Glutamatergic neuron (in vitro differentiated cells): ENCODE measurements at regions not wholly inside any gene's neighbourhood (a gene's known extent, or its start where the extent isn't known, plus 50 kb on each side); places are given as distances from the start of the nearest gene placed in this dataset.

ENCODE experiments used
- DNase-seq: peaks from one replicate; pipeline ENCODE4 v3.0.0; 2022
- H3K27ac Mint-ChIP-seq: one replicate; pipeline ENCODE4 v1.8.0; 2020; ENCODE audit warnings: mild to moderate bottlenecking, mixed read lengths, inconsistent platforms; ENCODE audit not compliant: unreplicated experiment
- H3K27me3 Mint-ChIP-seq: one replicate; pipeline ENCODE4 v1.8.0; 2020; ENCODE audit warnings: mild to moderate bottlenecking, moderate library complexity, mixed read lengths, inconsistent platforms; ENCODE audit not compliant: unreplicated experiment
- H3K36me3 Mint-ChIP-seq: one replicate; pipeline ENCODE4 v1.8.0; 2020; ENCODE audit warnings: mild to moderate bottlenecking, mixed read lengths, inconsistent platforms; ENCODE audit not compliant: unreplicated experiment
- H3K4me1 Mint-ChIP-seq: one replicate; pipeline ENCODE4 v1.8.0; 2020; ENCODE audit warnings: mild to moderate bottlenecking, low read depth, mixed read lengths, inconsistent platforms; ENCODE audit not compliant: unreplicated experiment
- H3K4me3 Mint-ChIP-seq: one replicate; pipeline ENCODE4 v1.8.0; 2020; ENCODE audit warnings: mild to moderate bottlenecking, mixed read lengths, inconsistent platforms; ENCODE audit not compliant: unreplicated experiment
- H3K9me3 Mint-ChIP-seq: one replicate; pipeline ENCODE4 v1.8.0; 2020; ENCODE audit warnings: mild to moderate bottlenecking, moderate library complexity, mixed read lengths, inconsistent platforms; ENCODE audit not compliant: unreplicated experiment
- TF ChIP-seq, protein P1 (sequence below): fragments of 200-600 bp; sonication (generic); IDR thresholded peaks from one replicate; pipeline ENCODE4 v1.5.0; 2021; ENCODE audit not compliant: partially characterized antibody, unreplicated experiment

DNA sequence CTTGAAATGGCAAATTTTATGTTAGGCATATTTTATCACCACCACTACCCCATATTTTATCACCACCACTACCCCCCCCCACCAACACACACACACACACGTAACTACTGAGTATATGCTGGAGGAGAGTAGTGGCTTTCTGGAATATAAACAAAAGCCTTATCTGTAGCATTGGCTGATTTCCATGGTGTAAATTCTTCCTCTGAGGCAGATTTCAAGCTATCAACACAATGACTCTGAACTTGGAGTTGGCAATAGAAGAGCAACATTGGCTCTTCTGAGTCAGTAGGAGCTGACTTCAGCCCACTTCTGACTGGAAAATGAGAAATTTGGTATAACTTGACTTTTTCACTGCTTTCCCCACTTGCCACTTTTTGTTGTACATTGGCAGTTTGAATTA, 143.0 kb downstream of the CAVIN4 start:
- TF ChIP-seq, protein P1, sequence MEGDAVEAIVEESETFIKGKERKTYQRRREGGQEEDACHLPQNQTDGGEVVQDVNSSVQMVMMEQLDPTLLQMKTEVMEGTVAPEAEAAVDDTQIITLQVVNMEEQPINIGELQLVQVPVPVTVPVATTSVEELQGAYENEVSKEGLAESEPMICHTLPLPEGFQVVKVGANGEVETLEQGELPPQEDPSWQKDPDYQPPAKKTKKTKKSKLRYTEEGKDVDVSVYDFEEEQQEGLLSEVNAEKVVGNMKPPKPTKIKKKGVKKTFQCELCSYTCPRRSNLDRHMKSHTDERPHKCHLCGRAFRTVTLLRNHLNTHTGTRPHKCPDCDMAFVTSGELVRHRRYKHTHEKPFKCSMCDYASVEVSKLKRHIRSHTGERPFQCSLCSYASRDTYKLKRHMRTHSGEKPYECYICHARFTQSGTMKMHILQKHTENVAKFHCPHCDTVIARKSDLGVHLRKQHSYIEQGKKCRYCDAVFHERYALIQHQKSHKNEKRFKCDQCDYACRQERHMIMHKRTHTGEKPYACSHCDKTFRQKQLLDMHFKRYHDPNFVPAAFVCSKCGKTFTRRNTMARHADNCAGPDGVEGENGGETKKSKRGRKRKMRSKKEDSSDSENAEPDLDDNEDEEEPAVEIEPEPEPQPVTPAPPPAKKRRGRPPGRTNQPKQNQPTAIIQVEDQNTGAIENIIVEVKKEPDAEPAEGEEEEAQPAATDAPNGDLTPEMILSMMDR = no peak

DNA sequence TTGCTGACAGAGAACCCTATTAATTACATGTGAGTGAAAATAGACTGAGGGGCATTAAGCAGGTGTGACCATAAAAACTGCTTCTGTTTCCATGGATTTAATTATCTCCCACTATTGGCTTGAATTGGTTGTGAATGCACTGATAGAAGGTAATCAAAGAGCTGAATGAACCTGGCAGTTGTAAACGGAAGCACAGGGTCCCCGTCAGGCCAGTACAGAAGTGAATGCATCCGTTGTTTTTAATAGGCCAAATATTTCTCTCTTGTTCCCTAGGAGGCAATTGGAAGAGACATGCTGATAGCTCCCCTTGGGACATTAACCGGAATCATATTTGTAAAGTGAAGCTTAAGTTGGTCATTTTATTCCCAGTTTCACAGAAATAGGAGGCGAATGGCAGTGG, 147.0 kb downstream of the CAVIN4 start:
- TF ChIP-seq, protein P1 = no peak
- no peaks in the 10 kb centered on the region for H3K9me3 Mint-ChIP-seq
- H3K27me3 Mint-ChIP-seq = peaks cover 2% of the 10 kb centered on the region
- no peak overlapping the region for H3K27ac Mint-ChIP-seq
- peaks cover 7% of the 10 kb centered on the region for H3K4me1 Mint-ChIP-seq
- no peaks in the 10 kb centered on the region for H3K36me3 Mint-ChIP-seq
- no peak overlapping the region for H3K4me3 Mint-ChIP-seq
- no peak for DNase-seq

More for the DNA sequence above, 143.0 kb downstream of the CAVIN4 start:
- Mint-ChIP-seq H3K27me3 (peaks cover 2% of the 10 kb centered on the region), H3K36me3 (no peaks in the 10 kb centered on the region), H3K4me3 (no peak overlapping the region), H3K27ac (no peak overlapping the region), H3K9me3 (no peaks in the 10 kb centered on the region), H3K4me1 (peaks cover 7% of the 10 kb centered on the region)
- no peak for DNase-seq

DNA sequence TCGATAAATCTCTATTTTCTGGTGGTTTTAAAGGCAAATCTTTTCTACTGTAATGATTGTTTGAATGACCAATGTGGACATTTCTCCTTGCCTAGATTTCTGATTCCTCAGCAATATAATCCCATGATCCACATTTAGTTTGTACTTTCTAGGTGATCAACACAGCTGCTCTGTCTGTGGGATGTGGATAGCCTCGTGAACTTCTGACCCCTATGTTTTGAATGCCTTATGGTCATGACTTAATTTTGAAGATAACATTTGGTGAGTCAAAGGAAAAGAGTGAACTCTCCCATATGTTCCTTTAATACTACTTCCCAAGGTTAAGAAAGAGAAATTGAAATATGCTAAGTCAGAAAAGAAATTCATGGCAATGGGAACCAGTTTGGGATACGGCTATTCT, 147.5 kb downstream of the CAVIN4 start:
- Mint-ChIP-seq H3K27ac (no peak overlapping the region), H3K27me3 (peaks cover 2% of the 10 kb centered on the region), H3K4me1 (peaks cover 7% of the 10 kb centered on the region)

DNA sequence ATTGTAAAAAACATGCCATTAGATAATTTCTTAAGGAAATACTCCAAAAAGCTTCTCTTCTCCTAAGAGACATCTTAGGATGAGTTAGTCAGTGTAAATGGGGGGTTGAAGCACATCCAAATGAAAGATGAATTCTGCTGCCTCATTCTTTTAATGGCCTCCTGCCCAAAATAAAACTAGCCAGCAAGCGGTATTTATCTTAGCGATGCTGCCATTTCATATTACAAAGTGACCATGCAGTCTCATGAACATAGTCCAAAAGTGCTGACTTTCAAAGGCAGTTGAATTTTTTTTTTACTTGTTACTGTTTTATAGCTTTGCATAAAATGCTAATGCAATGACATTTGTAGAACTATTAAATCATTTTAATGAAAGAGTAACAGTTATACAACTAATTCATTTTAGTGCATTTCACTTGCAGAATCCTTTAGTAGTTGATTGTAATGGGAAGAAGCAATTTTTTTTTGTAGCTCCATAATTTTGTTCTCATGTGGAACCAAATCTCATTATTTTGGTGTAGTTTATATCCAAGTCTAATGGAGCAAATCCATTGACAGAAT, 151.5 kb downstream of the CAVIN4 start:
- TF ChIP-seq, protein P1 = no peak
- no peak for DNase-seq
- Mint-ChIP-seq H3K4me3 (no peak overlapping the region), H3K9me3 (no peaks in the 10 kb centered on the region), H3K27me3 (no peaks in the 10 kb centered on the region), H3K36me3 (no peaks in the 10 kb centered on the region), H3K4me1 (peaks cover 7% of the 10 kb centered on the region), H3K27ac (no peak overlapping the region)

More for the DNA sequence above, 147.5 kb downstream of the CAVIN4 start:
- TF ChIP-seq, protein P1 = no peak
- Mint-ChIP-seq H3K9me3 (no peaks in the 10 kb centered on the region), H3K36me3 (no peaks in the 10 kb centered on the region), H3K4me3 (no peak overlapping the region)
- no peak for DNase-seq

DNA sequence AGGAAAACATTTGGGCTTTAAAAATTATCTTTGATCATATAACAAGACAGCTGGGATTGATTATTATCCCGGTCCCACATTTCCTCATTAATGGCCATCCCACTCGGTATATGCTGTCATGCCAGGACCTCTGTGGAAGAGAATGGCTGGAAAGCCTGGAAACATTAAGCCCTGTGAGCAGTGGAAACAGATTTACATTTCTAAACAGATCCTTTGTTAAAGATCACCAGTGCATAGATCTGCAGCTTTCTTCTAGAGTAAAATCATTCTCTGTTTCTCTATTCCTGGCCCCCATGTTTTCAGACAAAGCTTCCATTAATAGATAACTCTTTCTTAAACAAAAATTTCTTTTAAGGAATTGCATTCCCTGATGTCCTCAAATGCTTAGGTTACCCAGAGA, 152.2 kb downstream of the CAVIN4 start:
- TF ChIP-seq, protein P1 = no peak
- no peak overlapping the region for H3K27ac Mint-ChIP-seq
- peaks cover 5% of the 10 kb centered on the region for H3K4me1 Mint-ChIP-seq
- no peak overlapping the region for H3K4me3 Mint-ChIP-seq
- H3K27me3 Mint-ChIP-seq = peaks cover 3% of the 10 kb centered on the region
- DNase-seq = no peak
- H3K36me3 Mint-ChIP-seq = no peaks in the 10 kb centered on the region
- no peaks in the 10 kb centered on the region for H3K9me3 Mint-ChIP-seq
